Skeletal muscle cell (primary cell): ENCODE measurements at regions not wholly inside any gene's neighbourhood (a gene's known extent, or its start where the extent isn't known, plus 50 kb on each side); places are given as distances from the start of the nearest gene placed in this dataset.
"Not testable (repeated sequence)": the region's sequence is repeated elsewhere in the genome, so short reads cannot be mapped to it uniquely, and the experiment has no call there.

Experiments used
- DNase-seq: peaks from one replicate; pipeline ENCODE4 v3.0.0-alpha.2; 2010; ENCODE audit warnings: low read depth
- H3K4me3 ChIP-seq: 2 replicates; pipeline ENCODE4 v1.5.1; 2011; ENCODE audit warnings: low read depth, mild to moderate bottlenecking, control low read depth, low read length, moderate library complexity

GRCh38 chr11:129691142-129691541 is 124.5 kb upstream of the TMEM45B start:
- no peak for DNase-seq
- H3K4me3 ChIP-seq = no peak overlapping the region

GRCh38 chr11:129694538-129694937 is 121.1 kb upstream of the TMEM45B start:
- DNase-seq = no peak
- no peak overlapping the region for H3K4me3 ChIP-seq

- DNase-seq = no peak
- H3K4me3 ChIP-seq = no peak overlapping the region
Observed at GRCh38 chr11:129694966-129695365, 120.7 kb upstream of the TMEM45B start.

DNA sequence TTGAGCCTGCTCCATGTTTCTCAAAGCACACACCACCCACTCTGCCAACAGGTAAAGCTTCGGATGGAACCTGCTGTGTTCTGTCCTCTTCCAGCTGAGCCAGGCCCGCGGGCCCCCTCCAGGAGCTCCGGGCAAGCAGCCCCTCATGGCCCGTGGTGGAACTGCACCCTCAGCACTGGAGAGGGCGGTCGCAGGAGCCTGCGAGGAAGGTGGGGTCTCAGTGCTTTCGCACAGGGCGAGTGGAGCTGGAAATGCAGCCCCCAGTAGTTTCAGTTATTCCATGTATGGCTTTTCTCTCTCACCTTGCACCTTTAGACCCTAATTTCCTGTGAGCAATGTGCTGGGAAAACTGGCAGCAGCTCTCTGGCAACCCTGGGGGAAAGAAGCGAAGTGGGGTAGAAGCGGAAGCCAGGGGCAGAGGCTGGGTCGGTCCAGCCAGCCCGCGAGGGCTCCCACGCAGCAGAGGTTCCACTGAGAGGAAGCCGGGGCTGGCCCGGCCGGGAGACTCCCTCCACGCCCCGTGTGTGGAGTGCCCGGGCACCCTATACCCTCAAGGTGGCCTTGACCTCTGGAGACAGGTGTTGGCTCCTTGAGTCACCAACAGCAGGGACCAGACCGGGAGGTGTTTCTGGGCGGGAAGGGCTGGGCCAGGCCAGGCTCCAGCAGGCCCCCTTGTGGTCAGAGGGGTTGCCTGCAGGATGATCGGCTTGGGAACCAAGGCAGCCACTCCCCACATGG is 119.9 kb upstream of the TMEM45B start:
- no peak for DNase-seq
- peak overlapping the region; percentile 22 for H3K4me3 ChIP-seq

DNA sequence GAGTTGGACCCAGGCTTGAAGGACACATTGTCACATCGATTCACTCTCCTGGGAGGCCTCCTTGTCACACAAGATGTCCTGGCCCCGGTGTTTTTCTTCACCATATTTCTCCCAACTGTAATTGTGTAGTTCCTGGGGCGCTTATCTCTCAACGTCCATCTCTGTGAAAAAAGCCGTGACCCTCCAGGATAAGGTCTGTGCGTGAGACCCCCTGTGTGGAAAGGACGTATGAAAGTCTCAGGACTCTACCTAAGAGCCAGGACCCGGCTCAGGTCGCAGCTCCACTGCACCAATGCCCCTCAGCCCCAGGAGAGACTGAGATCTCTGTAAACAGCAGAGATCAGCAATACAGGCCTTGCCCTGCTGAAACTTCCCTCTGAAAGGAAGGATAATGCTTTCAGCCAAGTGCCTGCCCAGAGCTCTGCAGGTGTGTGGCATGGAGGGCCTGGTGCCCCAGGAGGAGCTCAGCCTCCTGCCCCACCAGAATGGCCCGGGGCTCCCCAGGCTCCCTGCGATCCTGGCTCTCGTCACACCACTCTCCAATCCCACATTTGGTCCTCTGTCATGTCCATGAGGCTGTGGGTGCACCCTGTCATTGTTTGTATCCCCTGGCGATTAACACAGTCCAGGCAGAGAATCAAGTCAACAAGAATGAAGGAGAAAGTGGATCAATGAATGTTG is 119.2 kb upstream of the TMEM45B start:
- no peak overlapping the region for H3K4me3 ChIP-seq
- DNase-seq = no peak

DNA sequence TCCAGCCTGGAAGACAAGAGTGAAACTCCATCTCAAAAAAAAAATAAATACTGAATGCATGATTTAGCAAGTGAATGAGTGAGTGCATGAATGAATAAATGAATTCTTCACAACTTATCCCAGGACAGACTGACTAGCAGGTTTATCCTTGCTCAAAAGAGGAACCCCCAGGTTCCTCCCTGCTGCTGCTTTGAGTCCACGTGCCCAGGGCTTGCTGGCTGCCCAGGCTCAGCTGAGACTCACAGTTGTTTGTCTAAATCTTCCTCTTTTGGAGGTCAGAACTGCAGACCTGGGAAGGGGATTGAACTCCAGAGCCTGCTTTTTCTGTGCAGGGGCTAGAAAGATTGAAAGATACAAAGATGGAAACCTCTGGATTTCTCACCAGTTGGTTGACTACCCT is 117.4 kb upstream of the TMEM45B start:
- H3K4me3 ChIP-seq = no peak overlapping the region
- no peak for DNase-seq

- H3K4me3 ChIP-seq = no peak overlapping the region
- DNase-seq = no peak
Observed at GRCh38 chr11:129699711-129700304, 115.8 kb upstream of the TMEM45B start.

GRCh38 chr11:129700701-129701100 is 114.9 kb upstream of the TMEM45B start:
- H3K4me3 ChIP-seq = no peak overlapping the region
- no peak for DNase-seq

DNA sequence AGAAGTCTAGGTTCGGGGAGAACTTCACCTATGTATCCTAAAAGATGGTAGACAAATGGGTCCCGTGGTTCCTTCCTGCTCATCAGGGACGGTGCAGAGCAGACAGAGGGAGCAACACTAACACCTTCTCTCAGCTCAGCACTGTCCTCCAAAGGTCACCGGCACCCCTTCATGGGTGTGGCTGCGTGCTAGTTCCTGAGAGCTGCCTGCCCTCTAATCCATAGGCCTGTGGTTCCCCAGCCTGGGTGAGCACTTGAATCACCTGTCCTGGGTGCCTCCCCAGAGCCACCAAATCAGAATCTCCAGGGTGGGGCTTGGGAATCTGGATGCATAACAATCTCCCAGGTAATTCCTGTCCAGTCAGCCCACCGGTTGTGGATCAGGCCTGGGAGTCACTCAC is 113.9 kb upstream of the TMEM45B start:
- no peak overlapping the region for H3K4me3 ChIP-seq
- no peak for DNase-seq

DNA sequence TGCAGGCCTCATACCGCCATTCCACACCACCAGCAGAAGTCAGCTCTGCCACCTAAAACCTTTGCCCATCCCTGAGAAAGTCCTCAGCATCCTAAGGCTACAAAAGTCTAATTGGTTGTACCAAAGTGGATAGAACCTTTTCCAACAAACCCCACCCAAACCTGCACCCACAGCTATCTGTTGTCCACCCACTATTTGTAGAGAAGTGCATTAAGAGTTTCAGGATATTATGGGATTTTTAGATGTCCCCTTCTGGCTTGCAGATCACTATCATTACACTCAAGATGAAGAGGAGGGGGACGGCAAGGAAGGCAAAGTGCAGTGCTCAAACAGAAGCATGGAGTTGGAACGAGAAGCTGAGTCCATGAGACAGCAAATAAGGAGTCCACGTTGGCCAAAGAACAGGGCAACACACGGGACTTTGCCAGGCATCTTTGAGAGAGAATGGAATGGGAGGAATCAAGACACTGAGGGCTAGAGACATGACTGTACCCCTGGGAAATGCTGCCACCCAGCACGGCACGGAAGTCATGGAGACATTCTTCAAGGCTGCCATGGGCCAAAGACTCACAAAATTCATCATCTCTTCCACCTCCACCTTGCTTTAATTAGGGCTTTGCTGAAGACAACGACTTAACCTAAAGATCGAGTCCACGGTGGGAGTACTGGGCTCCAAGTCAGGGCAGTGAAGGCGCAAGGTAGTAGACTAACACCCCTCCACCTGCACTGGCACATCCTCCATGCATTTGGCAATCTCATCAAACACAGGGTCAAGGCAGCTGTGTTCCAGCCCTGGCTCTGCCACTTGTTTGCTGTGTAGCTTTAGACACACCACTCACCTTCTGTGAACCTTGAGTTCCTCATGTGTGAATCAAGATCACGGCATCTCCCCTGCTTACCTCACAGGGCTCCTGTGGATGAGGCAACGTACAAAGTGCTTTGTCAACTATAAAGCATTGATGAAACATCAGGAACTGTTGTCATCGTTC is 112.9 kb upstream of the TMEM45B start:
- DNase-seq = no peak
- no peak overlapping the region for H3K4me3 ChIP-seq

DNA sequence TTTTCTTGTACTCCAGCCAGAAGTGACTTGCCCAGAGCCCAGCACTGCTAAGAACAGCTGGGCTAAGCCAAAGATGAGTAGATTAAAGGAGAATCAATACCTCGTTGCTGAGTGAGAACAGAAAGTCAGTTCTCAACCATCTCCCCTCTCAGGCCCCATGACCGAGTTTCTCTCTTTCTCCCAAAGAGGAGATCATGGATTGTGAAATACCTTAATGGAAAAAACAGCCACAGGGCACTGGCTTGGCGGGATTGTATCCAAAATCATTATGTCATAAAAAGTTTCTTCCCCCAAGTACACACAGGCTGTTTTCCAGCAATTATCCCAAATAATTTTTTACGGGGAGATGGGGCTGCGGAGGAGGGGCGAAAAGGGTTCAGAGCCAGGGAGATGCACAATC is 111.8 kb upstream of the TMEM45B start:
- no peak for DNase-seq
- no peak overlapping the region for H3K4me3 ChIP-seq

DNA sequence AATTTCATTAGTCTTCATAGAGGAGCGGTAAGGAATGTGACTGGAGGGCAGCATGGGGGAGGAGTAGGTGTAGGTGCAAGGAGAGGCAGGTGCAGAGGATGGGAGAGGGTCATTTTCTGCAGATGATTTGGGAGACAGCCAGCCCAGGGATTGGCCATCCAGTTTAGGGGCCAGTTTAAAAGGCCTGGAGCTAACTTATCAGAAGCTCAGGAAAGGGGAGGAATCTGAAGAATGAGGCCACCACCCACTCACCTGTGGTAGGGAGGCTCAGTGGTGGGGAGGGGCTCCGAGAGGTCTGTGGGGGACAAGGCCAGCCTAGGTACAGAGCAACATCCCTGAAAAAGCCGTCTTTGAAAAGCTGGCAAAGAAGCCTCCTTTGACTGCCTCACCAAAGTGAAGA is 110.8 kb upstream of the TMEM45B start:
- DNase-seq = no peak
- H3K4me3 ChIP-seq = no peak overlapping the region

DNA sequence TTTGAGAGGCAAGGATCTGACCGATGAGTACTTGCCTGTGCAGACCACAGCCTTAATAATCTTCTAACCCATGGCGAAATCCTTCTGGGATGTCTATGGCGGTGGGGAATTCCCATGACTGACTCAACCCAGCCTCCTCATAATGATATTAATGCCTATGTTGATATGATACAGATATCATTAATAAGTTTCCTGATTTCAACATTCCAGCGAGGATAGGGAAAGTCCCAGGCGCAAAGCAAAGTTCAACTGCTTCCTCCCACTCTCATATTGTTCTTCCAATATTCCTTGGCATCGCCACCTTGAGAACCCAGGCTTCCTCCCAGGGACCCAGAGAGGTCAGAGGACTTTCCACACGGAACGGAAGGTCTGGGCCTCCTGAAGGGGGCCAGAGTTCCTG is 110.3 kb upstream of the TMEM45B start:
- no peak for DNase-seq
- H3K4me3 ChIP-seq = no peak overlapping the region

GRCh38 chr11:129705933-129706332 is 109.7 kb upstream of the TMEM45B start:
- H3K4me3 ChIP-seq = no peak overlapping the region
- DNase-seq = no peak

DNA sequence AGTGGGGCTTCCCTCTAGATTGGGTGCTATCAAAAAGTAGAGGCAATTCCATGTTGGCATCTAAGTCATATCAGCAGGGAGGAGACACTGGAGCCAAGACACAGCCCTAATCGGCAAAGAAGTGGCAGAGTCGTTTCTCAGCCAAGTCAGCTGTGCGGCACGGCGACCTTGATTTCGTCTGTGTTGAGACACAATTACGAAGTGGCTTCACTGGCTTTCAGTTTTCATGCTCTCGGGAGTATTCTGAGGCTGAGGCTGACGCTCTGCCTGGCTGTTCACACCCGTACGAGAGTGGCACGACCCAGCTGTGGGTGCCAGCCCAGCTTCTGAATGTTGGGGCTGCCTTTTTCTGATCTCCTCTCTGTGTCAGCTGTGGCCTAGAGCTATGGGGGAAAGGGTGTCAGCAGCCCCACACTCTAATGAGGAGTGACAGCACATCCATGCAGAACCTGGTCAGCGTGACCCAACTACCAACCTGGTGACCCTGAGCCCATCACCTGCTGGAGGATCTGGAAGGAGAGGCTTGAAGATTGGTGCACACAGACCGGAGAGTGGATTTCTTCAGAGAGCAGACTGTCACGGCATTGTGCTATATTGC is 105.7 kb upstream of the TMEM45B start:
- no peak overlapping the region for H3K4me3 ChIP-seq
- no peak for DNase-seq

DNA sequence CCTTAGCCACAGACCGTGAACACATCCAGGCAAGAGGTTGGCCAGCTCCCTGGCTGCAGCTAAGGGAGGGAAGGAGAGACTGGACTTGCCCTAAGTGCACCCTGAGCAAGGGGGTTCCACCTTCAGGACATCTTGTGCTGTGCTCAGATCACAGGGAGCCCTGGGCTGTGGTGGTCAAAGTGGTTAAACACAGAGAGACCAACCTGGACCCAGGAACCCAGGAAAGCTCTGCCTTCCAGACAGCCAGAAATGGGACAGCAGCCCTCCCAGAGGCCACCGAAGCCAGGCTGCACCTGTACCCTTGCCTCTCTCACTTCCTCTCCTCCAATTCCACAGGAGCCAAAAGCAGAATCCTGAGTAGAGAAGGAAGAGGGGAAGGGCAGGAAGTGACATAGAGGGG is 105.2 kb upstream of the TMEM45B start:
- no peak for DNase-seq
- no peak overlapping the region for H3K4me3 ChIP-seq

DNA sequence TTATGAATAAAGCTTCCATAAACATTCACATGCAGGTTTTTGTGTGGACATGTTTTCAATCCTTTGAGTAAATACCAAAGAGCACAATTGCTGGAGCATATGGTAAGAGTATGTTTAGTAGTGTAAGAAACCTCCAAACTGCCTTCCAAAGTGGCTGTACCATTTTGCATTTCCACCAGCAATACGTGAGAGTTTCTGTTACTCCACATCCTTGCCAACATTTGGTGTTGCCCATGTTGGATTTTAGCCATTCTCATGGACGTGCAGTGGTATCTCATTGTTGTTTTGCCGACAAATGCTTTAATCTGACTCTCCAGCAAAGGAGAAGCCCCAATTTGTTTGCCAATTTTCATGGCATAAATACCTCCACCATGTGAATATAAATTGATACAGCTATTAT is 103.9 kb upstream of the TMEM45B start:
- no peak for DNase-seq
- H3K4me3 ChIP-seq = no peak overlapping the region

DNA sequence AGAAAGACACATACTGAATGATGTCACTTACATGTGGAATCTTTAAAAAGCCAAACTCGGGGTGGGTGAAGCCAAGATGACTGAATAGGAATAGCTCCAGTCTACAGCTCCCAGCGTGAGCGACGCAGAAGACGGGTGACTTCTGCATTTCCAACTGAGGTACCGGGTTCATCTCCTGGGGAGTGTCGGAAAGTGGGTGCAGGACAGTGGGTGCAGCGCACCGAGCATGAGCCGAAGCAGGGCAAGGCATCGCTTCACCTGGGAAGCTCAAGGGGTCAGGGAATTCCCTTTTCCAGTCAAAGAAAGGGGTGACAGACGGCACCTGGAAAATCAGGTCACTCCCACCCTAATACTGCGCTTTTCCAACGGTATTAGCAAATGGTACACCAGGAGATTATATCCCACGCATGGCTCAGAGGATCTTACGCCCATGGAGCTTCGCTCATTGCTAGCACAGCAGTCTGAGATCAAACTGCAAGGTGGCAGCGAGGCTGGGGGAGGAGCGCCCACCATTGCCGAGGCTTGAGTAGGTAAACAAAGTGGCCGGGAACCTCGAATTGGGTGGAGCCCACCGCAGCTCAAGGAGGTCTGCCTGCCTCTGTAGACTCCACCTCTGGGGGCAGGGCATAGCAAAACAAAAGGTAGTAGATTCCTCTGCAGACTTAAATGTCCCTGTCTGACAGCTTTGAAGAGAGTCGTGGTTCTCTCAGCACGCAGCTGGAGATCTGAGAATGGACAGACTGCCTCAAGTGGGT is 103.0 kb upstream of the TMEM45B start:
- not testable (repeated sequence) for H3K4me3 ChIP-seq, DNase-seq

DNA sequence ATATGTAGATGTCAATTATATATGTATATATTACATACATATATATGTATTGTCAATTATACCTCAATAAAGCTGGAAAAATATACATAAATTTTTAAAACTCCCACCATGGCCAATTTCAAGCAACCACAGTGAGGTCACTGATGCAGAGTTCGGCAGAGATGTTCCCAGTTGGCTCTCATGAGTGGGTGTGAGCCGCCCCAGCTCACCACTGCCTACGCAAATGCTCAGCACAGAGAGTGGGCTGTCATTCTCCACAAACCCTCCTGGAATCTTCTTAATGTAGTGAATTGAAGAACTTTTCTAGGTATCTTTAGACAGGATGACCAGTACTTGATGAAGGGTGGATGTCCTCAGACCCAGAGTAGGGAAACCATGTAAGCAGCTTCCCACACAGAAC is 96.6 kb upstream of the TMEM45B start:
- no peak overlapping the region for H3K4me3 ChIP-seq
- DNase-seq = no peak
